HepG2 (cell line): ENCODE measurements at regions not wholly inside any gene's neighbourhood (a gene's known extent, or its start where the extent isn't known, plus 50 kb on each side); places are given as distances from the start of the nearest gene placed in this dataset.

ENCODE experiments used
- ATAC-seq: fragments of 200-7000 bp; cut with Tn5 transposase; 3 replicates; pipeline ENCODE4 v1.9.1; 2020; ENCODE audit warnings: mild to moderate bottlenecking, moderate library complexity
- BruUV-seq: library from RNA; stranded (reverse); fragments of 400-500 nt; replicated peaks from 2 replicates; lab custom pipeline; 2021; lab: Mats Ljungman, UMichigan
- CTCF ChIA-PET: fragments of 300-600 bp; formaldehyde crosslinking; extraction: SDS; loops from one replicate; lab custom pipeline; 2021; ENCODE audit warnings: low total read pairs, inconsistent platforms, low intra/inter-chr PET ratio; lab: Yijun Ruan, JAX
- POLR2A ChIA-PET: fragments of 350-600 bp; sonication (Branson Sonifier 250); formaldehyde crosslinking; loops from one replicate; lab custom pipeline; 2020; ENCODE audit warnings: antibody characterized with exemption, inconsistent platforms; lab: Yijun Ruan, JAX
- DNase-seq: peaks from one replicate; pipeline ENCODE4 v3.0.0-alpha.2; 2015; ENCODE audit warnings: low spot score
- FAIRE-seq: peaks from 3 replicates; lab custom pipeline; 2011; peaks lifted over from hg19 to GRCh38; lab: Jason Lieb, UNC
- H2AFZ ChIP-seq: one replicate; pipeline ENCODE4 v1.6.1; 2011; ENCODE audit warnings: low read length, inconsistent platforms
- H3K27ac ChIP-seq: fragments of 300-600 bp; 3 replicates; pipeline ENCODE4 v1.8.0; 2011; ENCODE audit warnings: mixed run types, mild to moderate bottlenecking, mixed read lengths, low read length, inconsistent platforms; ENCODE audit not compliant: insufficient read depth; ENCODE audit errors: extremely low read length
- H3K27me3 ChIP-seq, 2 experiments: fragments of 200-600 bp in 1 of 2; 2 replicates in 1 of 2; 3 replicates in 1 of 2; pipeline versions ENCODE4 v1.6.0 to v1.8.0; 2011; ENCODE audit warnings: low read length in 2 of 2, mild to moderate bottlenecking in 2 of 2, moderate library complexity in 2 of 2, inconsistent platforms in 1 of 2; ENCODE audit not compliant: insufficient read depth in 2 of 2, control insufficient read depth in 1 of 2
- H3K36me3 ChIP-seq, 2 experiments: fragments of 200-600 bp in 1 of 2; replicated peaks in 1 of 2; 2 replicates in 1 of 2; 3 replicates in 1 of 2; pipeline versions ENCODE4 v1.5.1 to v1.8.0; 2011; ENCODE audit warnings: low read length in 2 of 2, inconsistent platforms in 1 of 2; ENCODE audit not compliant: insufficient read depth in 2 of 2, control insufficient read depth in 1 of 2
- H3K4me1 ChIP-seq: 2 replicates; pipeline ENCODE4 v1.5.1; 2012; ENCODE audit warnings: low read length, inconsistent platforms; ENCODE audit not compliant: insufficient read depth
- H3K4me2 ChIP-seq: 2 replicates; pipeline ENCODE4 v1.6.0; 2011; ENCODE audit warnings: low read depth, low read length, inconsistent platforms
- H3K4me3 ChIP-seq, 3 experiments: fragments of 200-600 bp in 1 of 3; sonication (generic), shearing (Covaris generic) in 1 of 3; replicated peaks in 1 of 3; 2 replicates each; pipeline ENCODE4 v1.5.1; 2011 to 2016; ENCODE audit warnings: low read length in 3 of 3, inconsistent platforms in 2 of 3, low read depth in 2 of 3, mild to moderate bottlenecking in 2 of 3, control low read depth in 1 of 3, mixed read lengths in 1 of 3; ENCODE audit not compliant: insufficient read depth in 1 of 3
- H3K79me2 ChIP-seq: one replicate; pipeline ENCODE4 v1.6.1; 2011; ENCODE audit warnings: low read length, inconsistent platforms; ENCODE audit not compliant: insufficient read depth
- H3K9ac ChIP-seq: 2 replicates; pipeline ENCODE4 v1.6.0; 2011; ENCODE audit warnings: mild to moderate bottlenecking, low read depth, low read length, inconsistent platforms; ENCODE audit not compliant: insufficient read depth
- H3K9me3 ChIP-seq: 2 replicates; pipeline ENCODE4 v1.5.1; 2012; ENCODE audit warnings: mild to moderate bottlenecking, low read length
- H4K20me1 ChIP-seq: 2 replicates; pipeline ENCODE4 v1.6.0; 2011; ENCODE audit warnings: inconsistent platforms, mild to moderate bottlenecking, low read length, moderate library complexity; ENCODE audit not compliant: insufficient read depth
- EHMT2 ChIP-seq: fragments of 200-600 bp; sonication (generic); IDR thresholded peaks from 2 replicates; pipeline ENCODE4 v1.7.0; 2017; ENCODE audit warnings: antibody characterized with exemption, low read depth, low read length, borderline replicate concordance
- FOSL2 ChIP-seq: sonication (generic); formaldehyde crosslinking; IDR thresholded peaks from 2 replicates; pipeline ENCODE4 v1.4.0; 2020; ENCODE audit warnings: missing genetic modification reagents
- HNRNPH1 ChIP-seq: fragments of 200-400 bp; formaldehyde crosslinking; optimal IDR thresholded peaks from 2 replicates; pipeline ENCODE3; 2017; ENCODE audit warnings: mild to moderate bottlenecking, low read depth, low read length
- HOXA3 ChIP-seq: sonication (generic); formaldehyde crosslinking; IDR thresholded peaks from 2 replicates; pipeline ENCODE4 v1.5.0; 2020; ENCODE audit warnings: missing genetic modification reagents
- HOXA5 ChIP-seq: sonication (generic); formaldehyde crosslinking; IDR thresholded peaks from 2 replicates; pipeline ENCODE4 v1.4.0; 2020; ENCODE audit warnings: missing genetic modification reagents
- ISX ChIP-seq: sonication (generic); formaldehyde crosslinking; conservative IDR thresholded peaks from 2 replicates; pipeline ENCODE4 v1.5.0; 2020; ENCODE audit warnings: missing genetic modification reagents
- MAFF ChIP-seq: IDR thresholded peaks from 2 replicates; pipeline ENCODE4 v1.6.1; 2011; ENCODE audit warnings: low read depth, low read length, improper control_type of control experiment
- MAFK ChIP-seq, 2 experiments: IDR thresholded peaks in 1 of 2; conservative IDR thresholded peaks in 1 of 2; 2 replicates each; pipeline ENCODE4 v1.6.1; 2011; ENCODE audit warnings: improper control_type of control experiment in 2 of 2, low read length in 2 of 2
- MTA3 ChIP-seq: sonication (generic); formaldehyde crosslinking; IDR thresholded peaks from 2 replicates; pipeline ENCODE4 v1.4.0; 2020; ENCODE audit warnings: missing genetic modification reagents
- MXI1 ChIP-seq: IDR thresholded peaks from 3 replicates; pipeline ENCODE4 v1.6.1; 2012; ENCODE audit warnings: low read depth, low read length, inconsistent platforms, borderline replicate concordance
- NFE2 ChIP-seq: sonication (generic); formaldehyde crosslinking; IDR thresholded peaks from 2 replicates; pipeline ENCODE4 v1.4.0; 2020; ENCODE audit warnings: missing genetic modification reagents
- NFE2L2 ChIP-seq: fragments of 150-350 bp; IDR thresholded peaks from 2 replicates; pipeline ENCODE4 v1.6.1; 2014; ENCODE audit warnings: low read length
- REXO4 ChIP-seq: sonication (generic); formaldehyde crosslinking; IDR thresholded peaks from 2 replicates; pipeline ENCODE4 v1.8.0; 2022; ENCODE audit warnings: missing genetic modification reagents, mild to moderate bottlenecking, borderline replicate concordance
- SAFB2 ChIP-seq: sonication (generic); formaldehyde crosslinking; IDR thresholded peaks from 2 replicates; pipeline ENCODE4 v1.5.1; 2020; ENCODE audit warnings: missing genetic modification reagents, low read depth, mild to moderate bottlenecking, borderline replicate concordance
- SALL1 ChIP-seq: sonication (generic); formaldehyde crosslinking; IDR thresholded peaks from 2 replicates; pipeline ENCODE4 v1.8.0; 2022; ENCODE audit warnings: mild to moderate bottlenecking, missing genetic modification reagents
- SMAD1 ChIP-seq: sonication (generic); formaldehyde crosslinking; IDR thresholded peaks from 2 replicates; pipeline ENCODE4 v1.4.0; 2020; ENCODE audit warnings: missing genetic modification reagents, low read depth, mild to moderate bottlenecking, borderline replicate concordance
- SP1 ChIP-seq, 2 experiments: fragments of 450-650 bp in 1 of 2; sonication (generic) in 1 of 2; formaldehyde crosslinking in 1 of 2; IDR thresholded peaks; 2 replicates each; pipeline versions ENCODE4 v1.4.0 to v1.6.1; 2016 to 2020; ENCODE audit warnings: missing genetic modification reagents in 1 of 2
- TCF7 ChIP-seq: sonication (generic); IDR thresholded peaks from 2 replicates; pipeline ENCODE4 v1.6.1; 2016; ENCODE audit warnings: antibody characterized with exemption, low read depth
- TP53 ChIP-seq: sonication (generic); formaldehyde crosslinking; conservative IDR thresholded peaks from 2 replicates; pipeline ENCODE4 v1.4.0; 2020; ENCODE audit warnings: missing genetic modification reagents
- ZFP36L2 ChIP-seq: sonication (generic); formaldehyde crosslinking; IDR thresholded peaks from 2 replicates; pipeline ENCODE4 v1.4.0; 2020; ENCODE audit warnings: missing genetic modification reagents
- ZNF281 ChIP-seq: sonication (generic); formaldehyde crosslinking; IDR thresholded peaks from 2 replicates; pipeline ENCODE4 v1.4.0; 2020; ENCODE audit warnings: missing genetic modification reagents, borderline replicate concordance
- ZSCAN9 ChIP-seq: IDR thresholded peaks from 2 replicates; pipeline ENCODE4 v1.6.1; 2016; ENCODE audit warnings: borderline replicate concordance
- WGBS: methylation state at CpG from one replicate; pipeline ENCODE4 v1.1.6; 2017; ENCODE audit warnings: low lambda C conversion rate; 5-methylcytosine and 5-hydroxymethylcytosine counted together
- in situ Hi-C: cut with HindIII; loops from 2 replicates; pipeline ENCODE4 v1.10.0; 2017; ENCODE audit warnings: low pct_unique_long_range_greater_than_20kb; ENCODE audit not compliant: extremely low pct_ligation_motif_present
- intact Hi-C: fragments of 100-400 bp; cut with micrococcal nuclease; formaldehyde crosslinking; loops from one replicate; pipeline ENCODE4 v1.10.0; 2022; ENCODE audit not compliant: unreplicated experiment
- TF ChIP-seq, protein P1 (sequence below): IDR thresholded peaks from 2 replicates; pipeline ENCODE4 v1.6.1; 2016; ENCODE audit warnings: missing compliant biosample characterization, missing genetic modification reagents, borderline replicate concordance

DNA sequence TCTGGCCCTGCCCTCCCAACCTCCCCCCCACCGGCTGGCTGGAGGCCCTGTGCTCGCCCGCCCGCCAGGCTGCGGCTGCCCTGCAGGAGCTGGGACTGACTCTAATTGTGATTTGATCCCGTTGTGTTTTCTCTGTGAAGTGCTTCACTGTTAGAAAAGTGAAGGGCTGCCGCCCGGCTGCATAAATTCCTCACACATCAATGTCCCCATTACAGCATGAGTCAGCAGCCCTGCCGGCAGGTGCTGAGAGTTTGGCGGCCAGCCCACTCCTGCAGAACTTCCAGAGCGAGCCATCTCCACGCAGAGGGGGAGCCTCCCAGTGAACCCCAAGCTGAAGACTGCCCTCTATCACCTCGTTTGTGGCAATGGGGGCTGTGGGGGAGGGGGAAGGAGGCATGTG, 137.9 kb downstream of the DLL1 start:
- H3K9me3 ChIP-seq: no peaks in the 10 kb centered on the region
- ATAC-seq (peak; percentile 46), FAIRE-seq (no peak), DNase-seq (peak; percentile 32)
- in situ Hi-C loops: no loop called here
- ChIA-PET POLR2A (no interaction called here), CTCF (no interaction called here)
- no peaks in the 10 kb centered on the region for H3K36me3 ChIP-seq
- H2AFZ ChIP-seq: no peak overlapping the region
- H3K27ac ChIP-seq: no peak overlapping the region
- H4K20me1 ChIP-seq: no peaks in the 10 kb centered on the region
- no peak overlapping the region for H3K4me2 ChIP-seq
- no peaks in the 10 kb centered on the region for H3K79me2 ChIP-seq
- 0 out of 2 replicates have a peak, but pooled peaks cover 7% of the 10 kb centered on the region for H3K4me1 ChIP-seq
- H3K9ac ChIP-seq: no peak overlapping the region
- no TSS peak for BruUV-seq
- no peak overlapping the region for H3K4me3 ChIP-seq
- intact Hi-C loops: no loop called here
- peaks cover 12 to 76% of the 10 kb centered on the region in 2 experiments for H3K27me3 ChIP-seq
- 0% methylated on average over 3 of the region's 13 CpGs for WGBS
- no peak for TF ChIP-seq EHMT2
- no peak for TF ChIP-seq TCF7
- TF ChIP-seq ISX: no peak
- TF ChIP-seq NFE2 (CRISPR knock-in tag): peak; percentile 70; the same call in 1 of the 2 replicates
- TF ChIP-seq SALL1 (CRISPR knock-in tag): no peak
- TF ChIP-seq SP1 (IDR thresholded peaks at IDR 0.05): no peak
- TF ChIP-seq SP1 (CRISPR knock-in tag; IDR thresholded peaks at IDR 0.05): no peak
- peak; percentile 53; the same call in 1 of the 2 replicates for TF ChIP-seq NFE2L2
- no peak for TF ChIP-seq ZFP36L2 (CRISPR knock-in tag)
- TF ChIP-seq REXO4: no peak
- TF ChIP-seq MXI1: no peak
- no peak for TF ChIP-seq TP53 (CRISPR knock-in tag)
- TF ChIP-seq SMAD1 (CRISPR knock-in tag): no peak
- no peak for TF ChIP-seq HNRNPH1
- TF ChIP-seq, protein P1, sequence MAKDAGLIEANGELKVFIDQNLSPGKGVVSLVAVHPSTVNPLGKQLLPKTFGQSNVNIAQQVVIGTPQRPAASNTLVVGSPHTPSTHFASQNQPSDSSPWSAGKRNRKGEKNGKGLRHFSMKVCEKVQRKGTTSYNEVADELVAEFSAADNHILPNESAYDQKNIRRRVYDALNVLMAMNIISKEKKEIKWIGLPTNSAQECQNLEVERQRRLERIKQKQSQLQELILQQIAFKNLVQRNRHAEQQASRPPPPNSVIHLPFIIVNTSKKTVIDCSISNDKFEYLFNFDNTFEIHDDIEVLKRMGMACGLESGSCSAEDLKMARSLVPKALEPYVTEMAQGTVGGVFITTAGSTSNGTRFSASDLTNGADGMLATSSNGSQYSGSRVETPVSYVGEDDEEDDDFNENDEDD: no peak
- no peak for TF ChIP-seq ZNF281 (CRISPR knock-in tag)
- TF ChIP-seq HOXA3 (CRISPR knock-in tag): no peak
- TF ChIP-seq MAFK (conservative IDR thresholded peaks at IDR 0.05 in 1 of 2, IDR thresholded peaks at IDR 0.05 in 1 of 2; ENCODE audit: low read length in 2 of 2): peak; percentile 14 to 35; a peak in 2 of 4 replicates
- no peak for TF ChIP-seq HOXA5
- TF ChIP-seq FOSL2 (CRISPR knock-in tag): peak; percentile 69
- peak; percentile 28; the same call in 1 of the 2 replicates for TF ChIP-seq MAFF
- no peak for TF ChIP-seq MTA3 (CRISPR knock-in tag)
- TF ChIP-seq SAFB2 (CRISPR knock-in tag): no peak
- no peak for TF ChIP-seq ZSCAN9 (CRISPR knock-in tag)
